Astrocyte (in vitro differentiated cells and primary cell): ENCODE measurements at regions not wholly inside any gene's neighbourhood (a gene's known extent, or its start where the extent isn't known, plus 50 kb on each side); places are given as distances from the start of the nearest gene placed in this dataset.

Source experiments
- DNase-seq: peaks from one replicate; pipeline ENCODE4 v3.0.0-alpha.2; 2010; ENCODE audit warnings: low read depth
- FAIRE-seq: peaks from 2 replicates; lab custom pipeline; 2011; peaks lifted over from hg19 to GRCh38; lab: Jason Lieb, UNC
- H2AFZ ChIP-seq: 2 replicates; pipeline ENCODE4 v1.6.0; 2012; ENCODE audit warnings: low read depth, low read length, inconsistent platforms
- H3K27ac ChIP-seq: 2 replicates; pipeline ENCODE4 v1.5.1; 2011; ENCODE audit warnings: low read depth, low read length, inconsistent platforms
- H3K27me3 ChIP-seq: 2 replicates; pipeline ENCODE4 v1.6.0; 2011; ENCODE audit warnings: low read length, inconsistent platforms; ENCODE audit not compliant: insufficient read depth
- H3K36me3 ChIP-seq: 2 replicates; pipeline ENCODE4 v1.5.1; 2011; ENCODE audit warnings: low read length, inconsistent platforms; ENCODE audit not compliant: insufficient read depth
- H3K4me1 ChIP-seq: 2 replicates; pipeline ENCODE4 v1.5.1; 2011; ENCODE audit warnings: low read length, inconsistent platforms; ENCODE audit not compliant: insufficient read depth
- H3K4me2 ChIP-seq: 2 replicates; pipeline ENCODE4 v1.6.0; 2012; ENCODE audit warnings: low read length, inconsistent platforms
- H3K4me3 ChIP-seq: 2 replicates; pipeline ENCODE4 v1.5.1; 2011; ENCODE audit warnings: low read depth, mild to moderate bottlenecking, low read length, inconsistent platforms; ENCODE audit not compliant: insufficient read depth
- H3K79me2 ChIP-seq: 2 replicates; pipeline ENCODE4 v1.6.0; 2012; ENCODE audit warnings: mild to moderate bottlenecking, low read length, inconsistent platforms; ENCODE audit not compliant: insufficient read depth
- H3K9ac ChIP-seq: 2 replicates; pipeline ENCODE4 v1.6.0; 2012; ENCODE audit warnings: mild to moderate bottlenecking, low read length, inconsistent platforms
- H3K9me3 ChIP-seq: 2 replicates; pipeline ENCODE4 v1.5.1; 2012; ENCODE audit warnings: low read depth, mild to moderate bottlenecking, low read length, inconsistent platforms; ENCODE audit not compliant: insufficient read depth
- H4K20me1 ChIP-seq: 2 replicates; pipeline ENCODE4 v1.6.0; 2012; ENCODE audit warnings: low read length, inconsistent platforms; ENCODE audit not compliant: insufficient read depth
- H3K27ac Mint-ChIP-seq: one replicate; pipeline ENCODE4 v1.8.0; 2021; ENCODE audit warnings: mild to moderate bottlenecking, mixed read lengths; ENCODE audit not compliant: unreplicated experiment
- H3K27me3 Mint-ChIP-seq: one replicate; pipeline ENCODE4 v1.8.0; 2021; ENCODE audit warnings: low read depth, mixed read lengths; ENCODE audit not compliant: unreplicated experiment
- H3K36me3 Mint-ChIP-seq: one replicate; pipeline ENCODE4 v1.8.0; 2021; ENCODE audit warnings: low read depth, mixed read lengths; ENCODE audit not compliant: unreplicated experiment
- H3K4me1 Mint-ChIP-seq: one replicate; pipeline ENCODE4 v1.8.0; 2021; ENCODE audit warnings: low read depth, mixed read lengths; ENCODE audit not compliant: unreplicated experiment
- H3K4me3 Mint-ChIP-seq: one replicate; pipeline ENCODE4 v1.8.0; 2021; ENCODE audit warnings: mild to moderate bottlenecking, moderate library complexity, mixed read lengths; ENCODE audit not compliant: unreplicated experiment
- H3K9me3 Mint-ChIP-seq: one replicate; pipeline ENCODE4 v1.8.0; 2021; ENCODE audit warnings: mild to moderate bottlenecking, mixed read lengths; ENCODE audit not compliant: unreplicated experiment
- EZH2 ChIP-seq: IDR thresholded peaks from 2 replicates; pipeline ENCODE4 v1.6.1; 2012; ENCODE audit warnings: mild to moderate bottlenecking, low read length, inconsistent platforms; ENCODE audit not compliant: insufficient read depth
- TF ChIP-seq, protein P1 (sequence below): IDR thresholded peaks from 2 replicates; pipeline ENCODE4 v1.5.1; 2011; ENCODE audit warnings: low read depth, mild to moderate bottlenecking, inconsistent platforms, low read length, moderate library complexity; ENCODE audit not compliant: insufficient read depth

DNA sequence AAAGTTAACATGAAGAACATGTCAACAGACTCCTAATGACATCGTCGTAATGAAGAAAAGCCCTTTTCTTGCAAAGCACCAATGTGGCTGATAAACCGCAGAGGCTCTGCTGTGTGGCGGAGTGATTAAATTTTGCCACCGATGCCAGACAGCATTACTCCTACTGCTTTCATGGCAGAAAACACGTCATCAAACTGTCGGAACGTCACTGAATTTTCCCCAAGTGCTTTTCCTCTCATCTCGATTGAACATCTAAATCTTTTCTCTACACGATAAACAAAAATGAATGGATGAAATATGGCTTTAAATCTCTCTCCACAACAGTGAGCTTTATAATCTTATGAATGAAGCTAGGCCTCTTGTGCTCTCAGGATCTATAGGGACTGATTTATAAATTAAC lies 159.8 kb upstream of the REG3G start:
- Histone ChIP-seq H3K4me2 (no peak overlapping the region), H3K27ac (no peak overlapping the region), H3K79me2 (no peaks in the 10 kb centered on the region), H4K20me1 (no peaks in the 10 kb centered on the region), H3K27me3 (no peaks in the 10 kb centered on the region), H3K4me3 (no peak overlapping the region), H3K4me1 (no peaks in the 10 kb centered on the region), H2AFZ (no peak overlapping the region), H3K9me3 (no peaks in the 10 kb centered on the region), H3K36me3 (no peaks in the 10 kb centered on the region), H3K9ac (no peak overlapping the region)
- H3K4me1 Mint-ChIP-seq = no peaks in the 10 kb centered on the region
- no peak overlapping the region for H3K4me3 Mint-ChIP-seq
- DNase-seq = no peak
- TF ChIP-seq EZH2 = no peak
- TF ChIP-seq, protein P1, sequence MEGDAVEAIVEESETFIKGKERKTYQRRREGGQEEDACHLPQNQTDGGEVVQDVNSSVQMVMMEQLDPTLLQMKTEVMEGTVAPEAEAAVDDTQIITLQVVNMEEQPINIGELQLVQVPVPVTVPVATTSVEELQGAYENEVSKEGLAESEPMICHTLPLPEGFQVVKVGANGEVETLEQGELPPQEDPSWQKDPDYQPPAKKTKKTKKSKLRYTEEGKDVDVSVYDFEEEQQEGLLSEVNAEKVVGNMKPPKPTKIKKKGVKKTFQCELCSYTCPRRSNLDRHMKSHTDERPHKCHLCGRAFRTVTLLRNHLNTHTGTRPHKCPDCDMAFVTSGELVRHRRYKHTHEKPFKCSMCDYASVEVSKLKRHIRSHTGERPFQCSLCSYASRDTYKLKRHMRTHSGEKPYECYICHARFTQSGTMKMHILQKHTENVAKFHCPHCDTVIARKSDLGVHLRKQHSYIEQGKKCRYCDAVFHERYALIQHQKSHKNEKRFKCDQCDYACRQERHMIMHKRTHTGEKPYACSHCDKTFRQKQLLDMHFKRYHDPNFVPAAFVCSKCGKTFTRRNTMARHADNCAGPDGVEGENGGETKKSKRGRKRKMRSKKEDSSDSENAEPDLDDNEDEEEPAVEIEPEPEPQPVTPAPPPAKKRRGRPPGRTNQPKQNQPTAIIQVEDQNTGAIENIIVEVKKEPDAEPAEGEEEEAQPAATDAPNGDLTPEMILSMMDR = no peak
- FAIRE-seq = no peak
- H3K9me3 Mint-ChIP-seq = no peaks in the 10 kb centered on the region
- no peak overlapping the region for H3K27ac Mint-ChIP-seq
- H3K36me3 Mint-ChIP-seq = no peaks in the 10 kb centered on the region
- H3K27me3 Mint-ChIP-seq = no peaks in the 10 kb centered on the region

DNA sequence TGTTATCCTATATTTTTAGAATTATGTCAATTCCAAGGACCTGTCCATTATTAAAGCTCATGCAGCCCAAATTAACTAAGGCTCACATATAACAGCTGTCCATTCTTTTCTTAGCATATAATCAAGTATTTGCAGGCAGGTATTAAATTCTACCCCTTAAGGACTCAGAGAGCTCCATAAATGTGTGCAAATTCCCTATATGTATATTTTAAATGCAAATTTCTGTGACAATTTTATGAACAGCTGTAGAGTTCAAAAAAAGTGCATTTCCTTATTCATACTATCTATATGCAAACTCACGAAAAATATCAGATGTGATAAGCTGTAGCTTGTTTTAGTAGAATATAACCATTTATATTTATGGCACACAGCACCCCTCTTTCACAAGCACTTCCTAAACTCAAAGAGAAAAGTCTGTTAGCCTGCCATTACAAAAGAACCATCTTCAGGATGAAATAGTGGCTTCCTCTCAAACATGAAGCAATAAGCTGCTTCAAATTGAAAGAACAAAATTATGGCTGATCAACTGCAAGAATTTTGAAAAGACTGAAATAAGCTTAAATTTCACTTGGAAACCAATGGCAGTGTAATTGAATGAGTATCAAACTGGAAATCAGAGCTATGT lies 155.0 kb upstream of the REG3G start:
- H3K36me3 Mint-ChIP-seq = no peaks in the 10 kb centered on the region
- Histone ChIP-seq H3K79me2 (no peaks in the 10 kb centered on the region), H3K4me3 (no peak overlapping the region), H3K9me3 (no peaks in the 10 kb centered on the region), H3K4me1 (no peaks in the 10 kb centered on the region), H3K36me3 (no peaks in the 10 kb centered on the region), H3K9ac (no peak overlapping the region), H3K4me2 (no peak overlapping the region), H2AFZ (no peak overlapping the region), H3K27ac (no peak overlapping the region), H3K27me3 (no peaks in the 10 kb centered on the region), H4K20me1 (no peaks in the 10 kb centered on the region)
- H3K27ac Mint-ChIP-seq = no peak overlapping the region
- no peaks in the 10 kb centered on the region for H3K27me3 Mint-ChIP-seq
- no peak overlapping the region for H3K4me3 Mint-ChIP-seq
- no peak for TF ChIP-seq EZH2
- TF ChIP-seq, protein P1 = no peak
- no peak for FAIRE-seq
- no peaks in the 10 kb centered on the region for H3K4me1 Mint-ChIP-seq
- DNase-seq = no peak
- no peaks in the 10 kb centered on the region for H3K9me3 Mint-ChIP-seq

DNA sequence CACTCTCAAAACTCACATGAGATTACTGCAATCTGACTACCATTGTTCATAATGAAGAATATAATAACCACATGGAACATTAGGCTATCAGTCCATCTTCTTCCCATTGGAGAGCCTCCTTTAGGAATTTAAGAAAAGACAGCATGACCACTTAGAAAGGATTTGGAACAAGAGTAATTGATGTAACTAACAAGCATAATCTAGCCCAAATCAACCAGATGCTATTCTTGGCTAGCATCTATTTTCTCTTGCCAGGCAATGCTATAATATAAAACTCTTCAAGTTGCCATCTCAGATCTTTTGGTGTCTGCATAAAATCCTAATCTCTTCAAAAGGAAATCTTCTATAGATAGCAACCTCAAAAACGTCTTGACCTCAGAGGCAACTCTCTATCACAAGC lies 152.0 kb upstream of the REG3G start:
- Histone ChIP-seq H3K4me3 (no peak overlapping the region), H2AFZ (no peak overlapping the region), H4K20me1 (no peaks in the 10 kb centered on the region), H3K79me2 (no peaks in the 10 kb centered on the region), H3K27me3 (no peaks in the 10 kb centered on the region), H3K9me3 (no peaks in the 10 kb centered on the region), H3K4me1 (no peaks in the 10 kb centered on the region), H3K27ac (no peak overlapping the region), H3K9ac (no peak overlapping the region), H3K36me3 (no peaks in the 10 kb centered on the region), H3K4me2 (no peak overlapping the region)
- TF ChIP-seq, protein P1 = no peak
- TF ChIP-seq EZH2 = no peak
- no peaks in the 10 kb centered on the region for H3K36me3 Mint-ChIP-seq
- H3K9me3 Mint-ChIP-seq = no peaks in the 10 kb centered on the region
- H3K4me1 Mint-ChIP-seq = no peaks in the 10 kb centered on the region
- no peaks in the 10 kb centered on the region for H3K27me3 Mint-ChIP-seq
- no peak for FAIRE-seq
- H3K27ac Mint-ChIP-seq = no peak overlapping the region
- DNase-seq = no peak
- H3K4me3 Mint-ChIP-seq = no peak overlapping the region
